ENCODE measurements at regions not wholly inside any gene's neighbourhood (a gene's known extent, or its start where the extent isn't known, plus 50 kb on each side); places are given as distances from the start of the nearest gene placed in this dataset.

GRCh38 chr17:77403854-77404253, 263.1 kb downstream of the SEC14L1 start:
- no peaks in the 10 kb centered on the region for H3K9me2 ChIP-seq (replicated peaks; ENCODE audit: control insufficient read depth, low read length)
- no peaks in the 10 kb centered on the region for H3K9me3 ChIP-seq (ENCODE audit: control insufficient read depth, insufficient read depth, low read length)
- peaks cover 10% of the 10 kb centered on the region for H3K36me3 ChIP-seq (ENCODE audit: control insufficient read depth, low read length)
- H3K27ac ChIP-seq (ENCODE audit: low read depth, low read length): no peak overlapping the region; the same call in 1 of the 2 replicates
- no peak overlapping the region for H3K4me3 ChIP-seq (ENCODE audit: low read length)
- no peaks in the 10 kb centered on the region for H4K20me1 ChIP-seq (ENCODE audit: control insufficient read depth, insufficient read depth, low read depth, low read length)
- H3F3A ChIP-seq (ENCODE audit: control insufficient read depth, insufficient read depth): peaks cover 11% of the 10 kb centered on the region
- no peaks in the 10 kb centered on the region for H3K27me3 ChIP-seq (ENCODE audit: control insufficient read depth, low read length)
- peaks cover 12% of the 10 kb centered on the region; the same call in 1 of the 2 replicates for H3K79me2 ChIP-seq (ENCODE audit: control insufficient read depth, low read length)
- peaks cover 60% of the 10 kb centered on the region for H3K4me1 ChIP-seq (ENCODE audit: control insufficient read depth, low read length)
- peak overlapping the region; percentile 87 for H3K4me2 ChIP-seq (ENCODE audit: low read length)
- TF ChIP-seq EZH2phosphoT487 (IDR thresholded peaks at IDR 0.05; ENCODE audit: borderline replicate concordance, low read length): no peak
- TF ChIP-seq CTCF (IDR thresholded peaks at IDR 0.05; ENCODE audit: low read depth, low read length, poor library complexity, severe bottlenecking): no peak

- H3K27ac ChIP-seq (ENCODE audit: low read depth, low read length): peak overlapping the region; percentile 87
- no peaks in the 10 kb centered on the region for H3K9me3 ChIP-seq (ENCODE audit: control insufficient read depth, insufficient read depth, low read length)
- peak overlapping the region; percentile 70 for H3K4me3 ChIP-seq (ENCODE audit: low read length)
- no peaks in the 10 kb centered on the region for H3K9me2 ChIP-seq (replicated peaks; ENCODE audit: control insufficient read depth, low read length)
- H3K27me3 ChIP-seq (ENCODE audit: control insufficient read depth, low read length): no peaks in the 10 kb centered on the region
- H3K4me1 ChIP-seq (ENCODE audit: control insufficient read depth, low read length): peaks cover 66% of the 10 kb centered on the region
- H3K79me2 ChIP-seq (ENCODE audit: control insufficient read depth, low read length): peaks cover 12% of the 10 kb centered on the region; the same call in 1 of the 2 replicates
- no peaks in the 10 kb centered on the region for H4K20me1 ChIP-seq (ENCODE audit: control insufficient read depth, insufficient read depth, low read depth, low read length)
- peaks cover 11% of the 10 kb centered on the region for H3F3A ChIP-seq (ENCODE audit: control insufficient read depth, insufficient read depth)
- H3K36me3 ChIP-seq (ENCODE audit: control insufficient read depth, low read length): peaks cover 10% of the 10 kb centered on the region
- H3K4me2 ChIP-seq (ENCODE audit: low read length): peak overlapping the region; percentile 87
- TF ChIP-seq EZH2phosphoT487 (IDR thresholded peaks at IDR 0.05; ENCODE audit: borderline replicate concordance, low read length): no peak
- no peak for TF ChIP-seq CTCF (IDR thresholded peaks at IDR 0.05; ENCODE audit: low read depth, low read length, poor library complexity, severe bottlenecking)
These were observed 264.2 kb downstream of the SEC14L1 start for GRCh38 chr17:77404812-77405581.

- peaks cover 66% of the 10 kb centered on the region for H3K4me1 ChIP-seq (ENCODE audit: control insufficient read depth, low read length)
- peaks cover 5% of the 10 kb centered on the region; the same call in 1 of the 2 replicates for H3K79me2 ChIP-seq (ENCODE audit: control insufficient read depth, low read length)
- H3K27ac ChIP-seq (ENCODE audit: low read depth, low read length): peak overlapping the region; percentile 87
These were observed 265.3 kb downstream of the SEC14L1 start for GRCh38 chr17:77405867-77406732.

More at GRCh38 chr17:77405867-77406732, 265.3 kb downstream of the SEC14L1 start:
- Histone ChIP-seq H3K27me3 (ENCODE audit: control insufficient read depth, low read length) (no peaks in the 10 kb centered on the region), H3K9me3 (ENCODE audit: control insufficient read depth, insufficient read depth, low read length) (no peaks in the 10 kb centered on the region), H4K20me1 (ENCODE audit: control insufficient read depth, insufficient read depth, low read depth, low read length) (no peaks in the 10 kb centered on the region), H3K9me2 (replicated peaks; ENCODE audit: control insufficient read depth, low read length) (no peaks in the 10 kb centered on the region), H3K36me3 (ENCODE audit: control insufficient read depth, low read length) (peaks cover 10% of the 10 kb centered on the region), H3K4me3 (ENCODE audit: low read length) (peak overlapping the region; percentile 70), H3F3A (ENCODE audit: control insufficient read depth, insufficient read depth) (peaks cover 15% of the 10 kb centered on the region), H3K4me2 (ENCODE audit: low read length) (peak overlapping the region; percentile 87)
- TF ChIP-seq CTCF (IDR thresholded peaks at IDR 0.05; ENCODE audit: low read depth, low read length, poor library complexity, severe bottlenecking) (no peak), EZH2phosphoT487 (IDR thresholded peaks at IDR 0.05; ENCODE audit: borderline replicate concordance, low read length) (no peak)
